SK-N-SH (cell line): ENCODE measurements at regions not wholly inside any gene's neighbourhood (a gene's known extent, or its start where the extent isn't known, plus 50 kb on each side); places are given as distances from the start of the nearest gene placed in this dataset.

Experiments used
- CTCF ChIP-seq: fragments of 200-600 bp; sonication (generic); IDR thresholded peaks from 2 replicates; pipeline ENCODE4 v1.6.1; 2017; ENCODE audit warnings: antibody characterized with exemption, mild to moderate bottlenecking, moderate library complexity
- EP300 ChIP-seq, 2 experiments: IDR thresholded peaks; 2 replicates each; pipeline versions ENCODE4 v1.4.0 to v1.6.1; 2012; ENCODE audit warnings: borderline replicate concordance in 1 of 2, low read depth in 1 of 2, low read length in 1 of 2
- EZH2phosphoT487 ChIP-seq: fragments of 200-600 bp; sonication (generic); IDR thresholded peaks from 2 replicates; pipeline ENCODE4 v1.6.1; 2017; ENCODE audit warnings: low read depth, mixed run types, mild to moderate bottlenecking, antibody characterized with exemption, moderate library complexity, borderline replicate concordance
- GATA2 ChIP-seq: sonication (generic); formaldehyde crosslinking; IDR thresholded peaks from 2 replicates; pipeline ENCODE4 v1.5.0; 2020; ENCODE audit warnings: mild to moderate bottlenecking, missing genetic modification reagents
- MXI1 ChIP-seq: IDR thresholded peaks from 2 replicates; pipeline ENCODE4 v1.6.1; 2012; ENCODE audit warnings: mild to moderate bottlenecking, low read depth, low read length, improper control_type of control experiment
- PBX3 ChIP-seq: IDR thresholded peaks from 2 replicates; pipeline ENCODE4; 2012
- POLR2AphosphoS5 ChIP-seq: IDR thresholded peaks from 2 replicates; pipeline ENCODE4 v1.6.1; 2012; ENCODE audit warnings: low read depth, low read length
- RFX5 ChIP-seq: IDR thresholded peaks from 2 replicates; pipeline ENCODE4 v1.6.1; 2012; ENCODE audit warnings: mild to moderate bottlenecking, improper control_type of control experiment, low read length
- TAF1 ChIP-seq: IDR thresholded peaks from 2 replicates; pipeline ENCODE4 v1.6.1; 2012; ENCODE audit warnings: low read depth, mild to moderate bottlenecking, low read length, moderate library complexity, borderline replicate concordance
- YY1 ChIP-seq: IDR thresholded peaks from 2 replicates; pipeline ENCODE4 v1.4.0; 2012; ENCODE audit warnings: low read depth, mild to moderate bottlenecking

- TF ChIP-seq MXI1 (no peak), POLR2AphosphoS5 (no peak), EP300 (IDR thresholded peaks at IDR 0.05; ENCODE audit: borderline replicate concordance in 1 of 2, low read depth in 1 of 2, low read length in 1 of 2) (no peak), EZH2phosphoT487 (no peak), CTCF (no peak), TAF1 (no peak), YY1 (no peak), RFX5 (no peak), GATA2 (CRISPR knock-in tag) (no peak), PBX3 (no peak)
These were observed 268.0 kb upstream of the PARD3B start for GRCh38 chr2:204277226-204277625.
